Adrenal gland (tissue), 5 donors: ENCODE measurements at regions not wholly inside any gene's neighbourhood (a gene's known extent, or its start where the extent isn't known, plus 50 kb on each side); places are given as distances from the start of the nearest gene placed in this dataset.

Source experiments
- POLR2A ChIP-seq, 2 donors: fragments of 450-650 bp; IDR thresholded peaks; one replicate each; pipeline ENCODE4 v1.6.1; 2017; ENCODE audit warnings: antibody characterized with exemption in 2 of 2, mild to moderate bottlenecking in 2 of 2, moderate library complexity in 1 of 2
- TF ChIP-seq, protein P1 (sequence below), 6 experiments: fragments of 450-650 bp in 4 of 6; fragments of 200-600 bp in 2 of 6; sonication (generic) in 1 of 6; IDR thresholded peaks; 1 replicate in 5 of 6; 2 replicates in 1 of 6; pipeline versions ENCODE4 v1.5.1 to v1.8.0; 2016 to 2021; ENCODE audit warnings: antibody characterized with exemption in 6 of 6, mild to moderate bottlenecking in 2 of 6, moderate library complexity in 1 of 6
- donor health status: DM: no; HTN: no; CAD: no.

DNA sequence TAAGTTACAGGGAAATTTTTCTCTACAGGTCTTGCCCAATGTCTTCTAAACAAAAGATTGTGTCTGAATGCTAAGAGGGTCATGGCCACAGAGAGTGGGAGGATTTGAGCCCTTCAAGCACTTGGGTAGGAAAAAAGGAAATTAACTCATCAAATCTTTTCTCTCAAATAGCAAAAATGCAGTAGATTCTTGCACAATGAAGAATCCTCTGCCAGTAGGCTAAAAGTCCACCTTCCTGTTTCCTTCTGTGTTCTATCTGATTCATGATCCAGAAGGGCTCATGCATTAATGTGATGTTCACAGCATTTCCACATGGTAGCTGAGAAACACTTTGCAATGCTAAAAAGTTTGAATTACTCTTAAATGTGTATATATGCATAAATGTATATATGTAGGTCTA is 177.1 kb downstream of the CD47 start:
- TF ChIP-seq, protein P1, sequence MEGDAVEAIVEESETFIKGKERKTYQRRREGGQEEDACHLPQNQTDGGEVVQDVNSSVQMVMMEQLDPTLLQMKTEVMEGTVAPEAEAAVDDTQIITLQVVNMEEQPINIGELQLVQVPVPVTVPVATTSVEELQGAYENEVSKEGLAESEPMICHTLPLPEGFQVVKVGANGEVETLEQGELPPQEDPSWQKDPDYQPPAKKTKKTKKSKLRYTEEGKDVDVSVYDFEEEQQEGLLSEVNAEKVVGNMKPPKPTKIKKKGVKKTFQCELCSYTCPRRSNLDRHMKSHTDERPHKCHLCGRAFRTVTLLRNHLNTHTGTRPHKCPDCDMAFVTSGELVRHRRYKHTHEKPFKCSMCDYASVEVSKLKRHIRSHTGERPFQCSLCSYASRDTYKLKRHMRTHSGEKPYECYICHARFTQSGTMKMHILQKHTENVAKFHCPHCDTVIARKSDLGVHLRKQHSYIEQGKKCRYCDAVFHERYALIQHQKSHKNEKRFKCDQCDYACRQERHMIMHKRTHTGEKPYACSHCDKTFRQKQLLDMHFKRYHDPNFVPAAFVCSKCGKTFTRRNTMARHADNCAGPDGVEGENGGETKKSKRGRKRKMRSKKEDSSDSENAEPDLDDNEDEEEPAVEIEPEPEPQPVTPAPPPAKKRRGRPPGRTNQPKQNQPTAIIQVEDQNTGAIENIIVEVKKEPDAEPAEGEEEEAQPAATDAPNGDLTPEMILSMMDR (IDR thresholded peaks at IDR 0.05) = no peak
- no peak for TF ChIP-seq POLR2A (IDR thresholded peaks at IDR 0.05)
